Body of pancreas (tissue), 4 donors: ENCODE measurements at regions not wholly inside any gene's neighbourhood (a gene's known extent, or its start where the extent isn't known, plus 50 kb on each side); places are given as distances from the start of the nearest gene placed in this dataset.

Source experiments
- ATAC-seq: fragments of 150-250 bp; one replicate; pipeline ENCODE4 v1.9.1; 2016
- DNase-seq, 4 donors: peaks; one replicate each; pipeline ENCODE4 v3.0.0-alpha.2; 2019
- H3K27ac ChIP-seq, 4 donors: fragments of 200-600 bp; sonication (generic); 1 replicate in 3 of 4; 2 replicates in 1 of 4; pipeline versions ENCODE4 v1.5.1 to v1.6.1; 2016 to 2019; ENCODE audit warnings: mild to moderate bottlenecking in 1 of 4, mixed read lengths in 1 of 4, moderate library complexity in 1 of 4
- H3K27me3 ChIP-seq, 2 donors: fragments of 200-600 bp; sonication (generic); one replicate each; pipeline ENCODE4 v1.6.0; 2016; ENCODE audit warnings: mild to moderate bottlenecking in 1 of 2
- H3K36me3 ChIP-seq, 2 donors: fragments of 200-600 bp; sonication (generic); replicated peaks in 1 of 2; 2 replicates each; pipeline ENCODE4 v1.5.1; 2016; ENCODE audit warnings: low read depth in 2 of 2; ENCODE audit not compliant: insufficient read depth in 1 of 2
- H3K4me1 ChIP-seq: fragments of 200-600 bp; sonication (generic); one replicate; pipeline ENCODE4 v1.6.0; 2016
- H3K4me3 ChIP-seq, 2 donors: fragments of 200-600 bp; sonication (generic); 1 replicate in 1 of 2; 2 replicates in 1 of 2; pipeline ENCODE4 v1.5.1; 2016 to 2019
- H3K9me3 ChIP-seq, 3 donors: fragments of 200-600 bp; sonication (generic); 1 replicate in 2 of 3; 2 replicates in 1 of 3; pipeline ENCODE4 v1.5.1; 2016
- POLR2A ChIP-seq, 3 donors: fragments of 450-650 bp; IDR thresholded peaks; one replicate each; pipeline ENCODE4 v1.6.1; 2016; ENCODE audit warnings: antibody characterized with exemption in 3 of 3, mild to moderate bottlenecking in 2 of 3
- WGBS, 2 donors: methylation state at CpG; one replicate each; pipeline ENCODE4 v1.1.5; 2017; 5-methylcytosine and 5-hydroxymethylcytosine counted together
- intact Hi-C: fragments of 100-400 bp; cut with DNase I; formaldehyde crosslinking; loops from one replicate; pipeline ENCODE4 v1.15.1; 2023
- TF ChIP-seq, protein P1 (sequence below), 7 experiments: fragments of 450-650 bp in 4 of 7; fragments of 200-600 bp in 3 of 7; sonication (generic) in 3 of 7; IDR thresholded peaks; one replicate each; pipeline ENCODE4 v1.5.1; 2016 to 2019; ENCODE audit warnings: antibody characterized with exemption in 7 of 7

DNA sequence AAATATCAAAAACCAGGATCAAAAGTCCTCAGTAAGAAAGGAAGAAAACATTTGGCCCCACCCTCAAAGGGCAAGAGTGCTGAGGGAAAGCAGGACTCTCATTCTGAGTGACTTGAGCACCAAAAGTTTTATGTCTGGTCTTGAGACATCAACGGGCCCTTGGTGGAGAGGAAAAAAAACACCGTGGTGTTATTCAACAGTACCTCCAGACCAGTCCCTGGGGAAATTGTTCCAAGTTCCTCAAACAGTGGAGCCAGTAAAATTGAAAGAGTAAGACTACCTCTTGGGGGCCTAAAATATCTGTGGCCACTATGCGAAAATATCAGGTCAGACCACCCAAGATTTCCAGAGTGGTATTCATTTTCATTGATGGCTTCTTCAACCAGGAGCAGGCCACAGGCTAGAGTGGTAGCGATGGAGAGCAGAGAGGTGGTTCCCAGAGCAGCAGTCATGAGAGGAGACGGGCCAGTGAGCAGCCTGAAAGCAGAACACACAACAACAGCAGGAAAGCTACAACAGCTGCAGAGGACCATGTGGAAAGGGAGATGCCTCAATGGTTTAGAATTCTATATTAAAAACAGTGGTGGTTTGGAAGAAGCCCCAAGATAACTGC lies 63.7 kb upstream of the RPL34 start:
- H3K27ac ChIP-seq: no peak overlapping the region
- H3K36me3 ChIP-seq: no peaks in the 10 kb centered on the region
- ATAC-seq (no peak), DNase-seq (no peak)
- H3K9me3 ChIP-seq: no peaks in the 10 kb centered on the region
- no peaks in the 10 kb centered on the region for H3K4me1 ChIP-seq
- H3K27me3 ChIP-seq: no peaks in the 10 kb centered on the region
- intact Hi-C loops: no loop called here
- TF ChIP-seq, protein P1, sequence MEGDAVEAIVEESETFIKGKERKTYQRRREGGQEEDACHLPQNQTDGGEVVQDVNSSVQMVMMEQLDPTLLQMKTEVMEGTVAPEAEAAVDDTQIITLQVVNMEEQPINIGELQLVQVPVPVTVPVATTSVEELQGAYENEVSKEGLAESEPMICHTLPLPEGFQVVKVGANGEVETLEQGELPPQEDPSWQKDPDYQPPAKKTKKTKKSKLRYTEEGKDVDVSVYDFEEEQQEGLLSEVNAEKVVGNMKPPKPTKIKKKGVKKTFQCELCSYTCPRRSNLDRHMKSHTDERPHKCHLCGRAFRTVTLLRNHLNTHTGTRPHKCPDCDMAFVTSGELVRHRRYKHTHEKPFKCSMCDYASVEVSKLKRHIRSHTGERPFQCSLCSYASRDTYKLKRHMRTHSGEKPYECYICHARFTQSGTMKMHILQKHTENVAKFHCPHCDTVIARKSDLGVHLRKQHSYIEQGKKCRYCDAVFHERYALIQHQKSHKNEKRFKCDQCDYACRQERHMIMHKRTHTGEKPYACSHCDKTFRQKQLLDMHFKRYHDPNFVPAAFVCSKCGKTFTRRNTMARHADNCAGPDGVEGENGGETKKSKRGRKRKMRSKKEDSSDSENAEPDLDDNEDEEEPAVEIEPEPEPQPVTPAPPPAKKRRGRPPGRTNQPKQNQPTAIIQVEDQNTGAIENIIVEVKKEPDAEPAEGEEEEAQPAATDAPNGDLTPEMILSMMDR (IDR thresholded peaks at IDR 0.05): no peak
- TF ChIP-seq POLR2A (IDR thresholded peaks at IDR 0.05): no peak
- H3K4me3 ChIP-seq: no peak overlapping the region
- 89 to 94% methylated on average over 5 of the region's 5 CpGs for WGBS, 2 donors

GRCh38 chr4:108556166-108556565 lies 64.2 kb upstream of the RPL34 start:
- H3K4me3 ChIP-seq: no peak overlapping the region
- WGBS, 2 donors: 86% methylated on average over 5 of the region's 5 CpGs
- no peaks in the 10 kb centered on the region for H3K4me1 ChIP-seq
- ATAC-seq (no peak), DNase-seq (no peak)
- no peaks in the 10 kb centered on the region for H3K9me3 ChIP-seq
- no peak overlapping the region for H3K27ac ChIP-seq
- H3K36me3 ChIP-seq: no peaks in the 10 kb centered on the region
- H3K27me3 ChIP-seq: no peaks in the 10 kb centered on the region
- TF ChIP-seq, protein P1 (IDR thresholded peaks at IDR 0.05): no peak
- TF ChIP-seq POLR2A (IDR thresholded peaks at IDR 0.05): no peak
- intact Hi-C loops: no loop called here

- no peak for ATAC-seq
- Histone ChIP-seq H3K36me3 (no peaks in the 10 kb centered on the region), H3K4me3 (no peak overlapping the region), H3K4me1 (no peaks in the 10 kb centered on the region), H3K9me3 (no peaks in the 10 kb centered on the region), H3K27me3 (no peaks in the 10 kb centered on the region), H3K27ac (no peak overlapping the region)
- intact Hi-C loops: no loop called here
- TF ChIP-seq, protein P1 (IDR thresholded peaks at IDR 0.05): no peak
- TF ChIP-seq POLR2A (IDR thresholded peaks at IDR 0.05): no peak
- 41 to 48% methylated on average over 1 of the region's 1 CpG for WGBS, 2 donors
- DNase-seq: no peak
Measured at GRCh38 chr4:108555701-108556100, 64.7 kb upstream of the RPL34 start.

DNA sequence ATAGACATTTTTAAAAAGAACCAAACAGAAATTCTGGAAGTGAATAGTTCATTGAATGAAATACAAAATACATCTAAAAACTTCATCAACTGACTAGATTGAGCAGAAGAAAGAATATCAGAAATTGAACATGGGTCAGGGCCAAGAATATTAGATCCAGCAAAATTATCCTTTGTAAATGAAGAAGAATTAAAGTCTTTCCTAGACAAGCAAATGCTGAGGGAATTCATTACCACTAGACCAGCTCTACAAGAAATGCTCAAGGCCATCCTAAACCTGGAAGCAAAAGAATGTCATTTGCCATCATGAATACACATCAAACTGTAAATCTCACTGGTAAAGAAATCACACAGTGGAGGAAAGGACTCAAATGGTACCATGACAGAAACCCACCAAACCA lies 72.7 kb upstream of the RPL34 start:
- Histone ChIP-seq H3K36me3 (no peaks in the 10 kb centered on the region), H3K27me3 (no peaks in the 10 kb centered on the region), H3K9me3 (no peaks in the 10 kb centered on the region), H3K4me3 (no peak overlapping the region), H3K4me1 (no peaks in the 10 kb centered on the region), H3K27ac (no peak overlapping the region)
- intact Hi-C loops: no loop called here
- ATAC-seq (no peak), DNase-seq (no peak)
- TF ChIP-seq POLR2A (IDR thresholded peaks at IDR 0.05): no peak
- TF ChIP-seq, protein P1 (IDR thresholded peaks at IDR 0.05): no peak

GRCh38 chr4:108546728-108547127 lies 73.6 kb upstream of the RPL34 start:
- no peaks in the 10 kb centered on the region for H3K36me3 ChIP-seq
- H3K9me3 ChIP-seq: no peaks in the 10 kb centered on the region
- H3K27ac ChIP-seq: no peak overlapping the region
- ATAC-seq (no peak), DNase-seq (no peak)
- intact Hi-C loops: no loop called here
- WGBS, 2 donors: 88 to 91% methylated on average over 3 of the region's 3 CpGs
- no peaks in the 10 kb centered on the region for H3K27me3 ChIP-seq
- H3K4me1 ChIP-seq: no peaks in the 10 kb centered on the region
- TF ChIP-seq POLR2A (IDR thresholded peaks at IDR 0.05): no peak
- TF ChIP-seq, protein P1 (IDR thresholded peaks at IDR 0.05): no peak
- H3K4me3 ChIP-seq: no peak overlapping the region
